GM03348 (cell line): ENCODE measurements at regions not wholly inside any gene's neighbourhood (a gene's known extent, or its start where the extent isn't known, plus 50 kb on each side); places are given as distances from the start of the nearest gene placed in this dataset.

Experiments used
- DNase-seq: peaks from one replicate; pipeline ENCODE4 v3.0.0; 2012; ENCODE audit warnings: low spot score

- DNase-seq = no peak
Observed at GRCh38 chr13:80665792-80666333, 324.9 kb upstream of the SPRY2 start.

GRCh38 chr13:80664950-80665349 lies 324.0 kb upstream of the SPRY2 start:
- DNase-seq = no peak

- no peak for DNase-seq
Observed at GRCh38 chr13:80663788-80664187, 322.9 kb upstream of the SPRY2 start.

GRCh38 chr13:80658705-80659104 lies 317.8 kb upstream of the SPRY2 start:
- DNase-seq = no peak

GRCh38 chr13:80656512-80656904 lies 315.6 kb upstream of the SPRY2 start:
- no peak for DNase-seq

GRCh38 chr13:80655778-80656511 lies 315.0 kb upstream of the SPRY2 start:
- no peak for DNase-seq

- no peak for DNase-seq
Observed at GRCh38 chr13:80654638-80655249, 313.8 kb upstream of the SPRY2 start.

GRCh38 chr13:80649274-80649673 lies 308.3 kb upstream of the SPRY2 start:
- DNase-seq = no peak

GRCh38 chr13:80642641-80643040 lies 301.7 kb upstream of the SPRY2 start:
- no peak for DNase-seq

- DNase-seq = no peak
Observed at GRCh38 chr13:80633251-80633650, 292.3 kb upstream of the SPRY2 start.

- DNase-seq = no peak
Observed at GRCh38 chr13:80630685-80631121, 289.8 kb upstream of the SPRY2 start.

- no peak for DNase-seq
Observed at GRCh38 chr13:80618781-80619180, 277.9 kb upstream of the SPRY2 start.

GRCh38 chr13:80612804-80613203 lies 271.9 kb upstream of the SPRY2 start:
- DNase-seq = no peak

GRCh38 chr13:80611310-80611709 lies 270.4 kb upstream of the SPRY2 start:
- DNase-seq = no peak

- DNase-seq = no peak
Observed at GRCh38 chr13:80605716-80606115, 264.8 kb upstream of the SPRY2 start.

- DNase-seq = no peak
Observed at GRCh38 chr13:80605011-80605410, 264.1 kb upstream of the SPRY2 start.

GRCh38 chr13:80604098-80604497 lies 263.2 kb upstream of the SPRY2 start:
- DNase-seq = no peak

GRCh38 chr13:80603351-80603750 lies 262.4 kb upstream of the SPRY2 start:
- DNase-seq = no peak

GRCh38 chr13:80599765-80600164 lies 258.8 kb upstream of the SPRY2 start:
- DNase-seq = no peak

GRCh38 chr13:80598189-80598588 lies 257.3 kb upstream of the SPRY2 start:
- no peak for DNase-seq

- no peak for DNase-seq
Observed at GRCh38 chr13:80591976-80592740, 251.2 kb upstream of the SPRY2 start.

- no peak for DNase-seq
Observed at GRCh38 chr13:80590551-80590950, 249.6 kb upstream of the SPRY2 start.

GRCh38 chr13:80586356-80586755 lies 245.4 kb upstream of the SPRY2 start:
- no peak for DNase-seq
